BJ (cell line): ENCODE measurements at regions not wholly inside any gene's neighbourhood (a gene's known extent, or its start where the extent isn't known, plus 50 kb on each side); places are given as distances from the start of the nearest gene placed in this dataset.
"Not testable (repeated sequence)": the region's sequence is repeated elsewhere in the genome, so short reads cannot be mapped to it uniquely, and the experiment has no call there.

ENCODE experiments used
- CTCF ChIA-PET: fragments of 350-600 bp; formaldehyde crosslinking; extraction: SDS; loops from one replicate; lab custom pipeline; 2021; ENCODE audit warnings: antibody characterized with exemption, inconsistent platforms; lab: Yijun Ruan, JAX
- POLR2A ChIA-PET: fragments of 300-600 bp; sonication (Branson Sonifier 250); formaldehyde crosslinking; extraction: SDS; loops from one replicate; lab custom pipeline; 2021; ENCODE audit warnings: antibody characterized with exemption; lab: Charles Lee
- DNase-seq: peaks from one replicate; pipeline ENCODE4 v3.0.0-alpha.2; 2011; ENCODE audit warnings: low read depth
- H3K27me3 ChIP-seq: 2 replicates; pipeline ENCODE4 v1.6.0; 2011; ENCODE audit warnings: low read length; ENCODE audit not compliant: control insufficient read depth, insufficient read depth
- H3K36me3 ChIP-seq: 2 replicates; pipeline ENCODE4 v1.5.1; 2011; ENCODE audit warnings: low read length; ENCODE audit not compliant: control insufficient read depth, insufficient read depth
- H3K4me3 ChIP-seq: 2 replicates; pipeline ENCODE4 v1.5.1; 2011; ENCODE audit warnings: low read depth, mild to moderate bottlenecking, control low read depth, low read length
- TF ChIP-seq, protein P1 (sequence below): IDR thresholded peaks from 2 replicates; pipeline ENCODE4 v1.5.1; 2011; ENCODE audit warnings: low read depth, mild to moderate bottlenecking, control low read depth, inconsistent platforms, low read length, moderate library complexity; ENCODE audit not compliant: insufficient read depth

DNA sequence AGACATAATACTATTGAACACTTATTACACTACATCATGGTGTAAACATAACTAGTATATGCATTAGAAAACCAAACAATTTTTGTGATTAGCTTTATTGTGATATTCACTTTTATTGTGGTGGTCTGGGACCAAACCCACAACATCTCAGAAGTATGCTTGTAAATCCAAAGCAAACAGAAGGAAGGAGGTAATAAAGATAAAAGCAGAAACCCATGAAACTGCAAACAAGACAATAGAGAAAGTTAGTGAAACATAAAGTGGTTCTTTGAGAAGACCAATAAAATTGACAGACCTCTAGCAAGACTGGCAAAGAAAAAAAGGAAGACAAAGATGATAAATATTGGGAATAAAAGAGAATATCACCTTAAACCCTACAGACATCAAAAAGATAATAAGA lies 268.3 kb downstream of the RPAP3 start:
- ChIA-PET CTCF (interaction anchor here (0.6 kb wide), 1 partner anchor 92 kb away, joined by 3 read pairs; no protein-coding TSS in a partner anchor), POLR2A (no interaction called here)
- H3K4me3 ChIP-seq: no peak overlapping the region
- no peaks in the 10 kb centered on the region for H3K36me3 ChIP-seq
- TF ChIP-seq, protein P1, sequence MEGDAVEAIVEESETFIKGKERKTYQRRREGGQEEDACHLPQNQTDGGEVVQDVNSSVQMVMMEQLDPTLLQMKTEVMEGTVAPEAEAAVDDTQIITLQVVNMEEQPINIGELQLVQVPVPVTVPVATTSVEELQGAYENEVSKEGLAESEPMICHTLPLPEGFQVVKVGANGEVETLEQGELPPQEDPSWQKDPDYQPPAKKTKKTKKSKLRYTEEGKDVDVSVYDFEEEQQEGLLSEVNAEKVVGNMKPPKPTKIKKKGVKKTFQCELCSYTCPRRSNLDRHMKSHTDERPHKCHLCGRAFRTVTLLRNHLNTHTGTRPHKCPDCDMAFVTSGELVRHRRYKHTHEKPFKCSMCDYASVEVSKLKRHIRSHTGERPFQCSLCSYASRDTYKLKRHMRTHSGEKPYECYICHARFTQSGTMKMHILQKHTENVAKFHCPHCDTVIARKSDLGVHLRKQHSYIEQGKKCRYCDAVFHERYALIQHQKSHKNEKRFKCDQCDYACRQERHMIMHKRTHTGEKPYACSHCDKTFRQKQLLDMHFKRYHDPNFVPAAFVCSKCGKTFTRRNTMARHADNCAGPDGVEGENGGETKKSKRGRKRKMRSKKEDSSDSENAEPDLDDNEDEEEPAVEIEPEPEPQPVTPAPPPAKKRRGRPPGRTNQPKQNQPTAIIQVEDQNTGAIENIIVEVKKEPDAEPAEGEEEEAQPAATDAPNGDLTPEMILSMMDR: no peak
- H3K27me3 ChIP-seq: no peaks in the 10 kb centered on the region
- DNase-seq: no peak

DNA sequence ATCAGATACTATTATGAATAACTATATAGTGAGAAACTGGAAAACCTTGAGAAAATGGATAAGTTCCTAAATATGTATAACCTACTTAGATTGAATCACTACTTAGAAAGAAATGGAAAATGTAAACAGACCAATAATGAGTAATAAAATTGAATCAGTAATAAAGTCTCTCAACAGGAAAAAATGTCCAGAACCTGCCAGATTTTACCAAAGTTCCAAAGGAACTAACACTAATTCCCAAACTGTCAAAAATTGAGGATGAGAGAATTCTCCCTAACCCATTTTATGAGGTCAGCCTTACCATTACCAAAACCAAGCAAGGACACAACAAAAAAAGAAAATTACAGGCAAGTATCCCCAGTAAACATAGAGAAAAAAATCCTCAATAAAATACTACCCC lies 272.0 kb downstream of the RPAP3 start:
- TF ChIP-seq, protein P1: no peak
- Histone ChIP-seq H3K36me3 (no peaks in the 10 kb centered on the region), H3K4me3 (no peak overlapping the region), H3K27me3 (no peaks in the 10 kb centered on the region)
- peak; percentile 30 for DNase-seq
- ChIA-PET CTCF (no interaction called here), POLR2A (no interaction called here)

DNA sequence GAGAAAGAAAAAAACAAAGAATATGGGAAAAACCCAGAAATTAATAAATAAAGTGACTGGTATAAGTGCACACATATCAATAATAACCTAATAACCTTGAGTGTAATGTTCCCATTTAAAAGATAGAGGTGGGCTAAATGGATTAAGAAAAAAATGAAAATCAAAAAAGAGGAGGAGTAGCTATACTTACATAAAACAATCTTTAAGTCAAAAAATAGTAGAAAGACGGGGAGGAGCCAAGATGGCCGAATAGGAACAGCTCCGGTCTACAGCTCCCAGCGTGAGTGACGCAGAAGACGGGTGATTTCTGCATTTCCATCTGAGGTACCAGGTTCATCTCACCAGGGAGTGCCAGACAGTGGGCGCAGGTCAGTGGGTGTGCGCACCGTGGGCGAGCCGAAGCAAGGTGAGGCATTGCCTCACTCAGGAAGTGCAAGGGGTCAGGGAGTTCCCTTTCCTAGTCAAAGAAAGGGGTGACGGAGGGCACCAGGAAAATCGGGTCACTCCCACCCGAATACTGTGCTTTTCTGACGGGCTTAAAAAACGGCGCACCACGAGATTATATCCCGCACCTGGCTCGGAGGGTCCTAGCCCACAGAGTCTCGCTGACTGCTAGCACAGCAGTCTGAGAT lies 279.0 kb downstream of the RPAP3 start:
- H3K36me3 ChIP-seq, POLR2A ChIA-PET, H3K4me3 ChIP-seq, H3K27me3 ChIP-seq, DNase-seq, CTCF ChIA-PET: not testable (repeated sequence)

DNA sequence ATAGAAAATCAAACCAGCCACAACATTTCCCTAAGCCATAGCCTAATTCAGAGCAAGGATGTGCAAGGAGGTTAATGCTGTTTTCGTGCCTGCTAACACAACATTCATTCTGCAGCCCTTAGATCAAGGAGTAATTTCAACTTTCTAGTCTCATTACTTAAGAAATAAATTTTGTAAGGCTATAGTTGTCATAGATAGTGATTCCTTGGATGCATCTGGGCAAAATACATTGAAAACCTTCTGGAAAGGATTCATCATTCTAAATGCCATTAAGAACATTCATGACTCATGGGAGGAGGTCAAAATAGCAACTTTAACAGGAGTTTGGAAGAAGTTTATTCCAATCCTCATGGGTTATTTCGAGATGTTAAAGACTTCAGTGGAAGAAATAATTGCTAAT lies 283.2 kb downstream of the RPAP3 start:
- Histone ChIP-seq H3K4me3 (no peak overlapping the region), H3K27me3 (no peaks in the 10 kb centered on the region), H3K36me3 (no peaks in the 10 kb centered on the region)
- TF ChIP-seq, protein P1: no peak
- POLR2A ChIA-PET: no interaction called here
- CTCF ChIA-PET: no interaction called here
- DNase-seq: peak; percentile 40

DNA sequence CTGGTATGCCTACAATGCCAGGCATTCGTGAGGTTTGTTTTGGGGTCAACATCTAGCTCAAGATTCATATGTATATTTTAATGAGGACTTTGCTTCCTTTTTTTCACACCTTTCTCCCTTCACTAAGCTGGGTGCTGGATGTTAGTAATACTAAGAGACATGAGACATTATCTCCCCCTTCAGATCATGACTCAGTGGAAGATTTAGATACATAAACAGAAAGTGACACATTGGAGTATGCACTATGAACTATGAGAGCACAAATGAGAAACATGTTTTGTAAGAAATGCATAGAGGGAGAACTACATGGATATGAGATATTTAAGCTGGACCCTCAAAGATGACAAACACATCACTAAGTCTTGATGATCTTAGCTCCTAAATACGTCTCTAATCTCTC lies 286.3 kb downstream of the RPAP3 start:
- no peak for DNase-seq
- ChIA-PET CTCF (interaction anchor here (1.8 kb wide), 1 partner anchor 11 kb away, joined by 4 read pairs; no protein-coding TSS in a partner anchor), POLR2A (no interaction called here)

More for the DNA sequence above, 286.3 kb downstream of the RPAP3 start:
- Histone ChIP-seq H3K4me3 (no peak overlapping the region), H3K27me3 (no peaks in the 10 kb centered on the region), H3K36me3 (no peaks in the 10 kb centered on the region)
- TF ChIP-seq, protein P1: no peak
